ENCODE measurements at regions not wholly inside any gene's neighbourhood (a gene's known extent, or its start where the extent isn't known, plus 50 kb on each side); places are given as distances from the start of the nearest gene placed in this dataset.

- POLR2A ChIA-PET = no interaction called here
- no peak overlapping the region for H3K9ac ChIP-seq (replicated peaks; ENCODE audit: extremely low read depth, insufficient read depth, low read length)
- no peak overlapping the region for H3K27ac ChIP-seq (ENCODE audit: insufficient read depth, low read depth, low read length)
- H3K9me1 ChIP-seq (replicated peaks; ENCODE audit: control insufficient read depth, extremely low read depth, insufficient read depth, low read length) = no peaks in the 10 kb centered on the region
- no peaks in the 10 kb centered on the region for H3K79me2 ChIP-seq (ENCODE audit: control insufficient read depth, insufficient read depth, low read length)
- no peaks in the 10 kb centered on the region for H3K36me3 ChIP-seq (ENCODE audit: control insufficient read depth in 2 of 2, extremely low read depth in 1 of 2, insufficient read depth in 2 of 2, low read length in 2 of 2)
- no peaks in the 10 kb centered on the region for H3K27me3 ChIP-seq (ENCODE audit: control insufficient read depth in 2 of 2, insufficient read depth in 2 of 2, low read length in 2 of 2)
- no peak overlapping the region for H2AFZ ChIP-seq (ENCODE audit: low read depth, low read length)
- no peaks in the 10 kb centered on the region for H3K4me1 ChIP-seq (ENCODE audit: control insufficient read depth, extremely low read depth, insufficient read depth, low read length)
- no peak overlapping the region for H3K4me2 ChIP-seq (ENCODE audit: insufficient read depth, low read length)
- no TSS peak for BruUV-seq (replicated peaks)
- H3K4me3 ChIP-seq (replicated peaks in 1 of 3; ENCODE audit: insufficient read depth in 1 of 3, low read depth in 1 of 3, low read length in 3 of 3) = no peak overlapping the region
- TF ChIP-seq JUN (IDR thresholded peaks at IDR 0.05; ENCODE audit: borderline replicate concordance, insufficient read depth, insufficient read length, low read depth) = no peak
- no peak for TF ChIP-seq POLR2A (IDR thresholded peaks at IDR 0.05; ENCODE audit: low read depth, low read length)
- no peak for TF ChIP-seq FOS (IDR thresholded peaks at IDR 0.05; ENCODE audit: borderline replicate concordance, insufficient read depth, low read length)
- no peak for TF ChIP-seq CTCF (IDR thresholded peaks at IDR 0.05; ENCODE audit: extremely low read depth in 1 of 2, insufficient read depth in 1 of 2, low read depth in 1 of 2, low read length in 2 of 2)
- no peak for TF ChIP-seq MAX (IDR thresholded peaks at IDR 0.05; ENCODE audit: insufficient read depth, insufficient read length)
- CTCF ChIA-PET = no interaction called here
- intact Hi-C loops (cut with micrococcal nuclease) = no loop called here
- no peaks in the 10 kb centered on the region for H4K20me1 ChIP-seq (replicated peaks; ENCODE audit: control insufficient read depth, extremely low read depth, insufficient read depth, low read length)
- DNase-seq (ENCODE audit: low read depth, low spot score) = no peak
- no peak for FAIRE-seq
- dilution Hi-C loops (cut with MboI; ENCODE audit: extremely low pct_ligation_motif_present, low sequenced_read_pairs) = no loop called here
- peaks cover 4% of the 10 kb centered on the region for H3K9me3 ChIP-seq (replicated peaks; ENCODE audit: control insufficient read depth, insufficient read depth, low read length)
Observed at GRCh38 chr14:98908050-98908449, 363.9 kb downstream of the BCL11B start.

- ChIA-PET CTCF (no interaction called here), POLR2A (no interaction called here)
- Histone ChIP-seq H3K9me1 (replicated peaks; ENCODE audit: control insufficient read depth, extremely low read depth, insufficient read depth, low read length) (no peaks in the 10 kb centered on the region), H3K4me1 (ENCODE audit: control insufficient read depth, extremely low read depth, insufficient read depth, low read length) (no peaks in the 10 kb centered on the region), H3K4me2 (ENCODE audit: insufficient read depth, low read length) (no peak overlapping the region), H3K27ac (ENCODE audit: insufficient read depth, low read depth, low read length) (no peak overlapping the region), H3K27me3 (ENCODE audit: control insufficient read depth in 2 of 2, insufficient read depth in 2 of 2, low read length in 2 of 2) (no peaks in the 10 kb centered on the region), H3K9me3 (replicated peaks; ENCODE audit: control insufficient read depth, insufficient read depth, low read length) (peaks cover 4% of the 10 kb centered on the region), H2AFZ (ENCODE audit: low read depth, low read length) (no peak overlapping the region), H3K9ac (replicated peaks; ENCODE audit: extremely low read depth, insufficient read depth, low read length) (no peak overlapping the region), H3K4me3 (replicated peaks in 1 of 3; ENCODE audit: insufficient read depth in 1 of 3, low read depth in 1 of 3, low read length in 3 of 3) (no peak overlapping the region), H3K79me2 (ENCODE audit: control insufficient read depth, insufficient read depth, low read length) (no peaks in the 10 kb centered on the region), H4K20me1 (replicated peaks; ENCODE audit: control insufficient read depth, extremely low read depth, insufficient read depth, low read length) (no peaks in the 10 kb centered on the region), H3K36me3 (ENCODE audit: control insufficient read depth in 2 of 2, extremely low read depth in 1 of 2, insufficient read depth in 2 of 2, low read length in 2 of 2) (no peaks in the 10 kb centered on the region)
- BruUV-seq (replicated peaks) = no TSS peak
- DNase-seq (ENCODE audit: low read depth, low spot score) = no peak
- FAIRE-seq = no peak
- TF ChIP-seq FOS (IDR thresholded peaks at IDR 0.05; ENCODE audit: borderline replicate concordance, insufficient read depth, low read length) (no peak), EZH2 (IDR thresholded peaks at IDR 0.05; ENCODE audit: borderline replicate concordance, low read depth, low read length, severe bottlenecking) (no peak), GATA2 (IDR thresholded peaks at IDR 0.05; ENCODE audit: insufficient read depth, insufficient read length, low read depth, low read length) (no peak), JUN (IDR thresholded peaks at IDR 0.05; ENCODE audit: borderline replicate concordance, insufficient read depth, insufficient read length, low read depth) (no peak), MYC (IDR thresholded peaks at IDR 0.05; ENCODE audit: low read depth, low read length) (no peak), POLR2AphosphoS5 (IDR thresholded peaks at IDR 0.05; ENCODE audit: insufficient read depth, low read depth, low read length) (no peak), MAX (IDR thresholded peaks at IDR 0.05; ENCODE audit: insufficient read depth, insufficient read length) (no peak), POLR2A (IDR thresholded peaks at IDR 0.05; ENCODE audit: low read depth, low read length) (no peak), CTCF (IDR thresholded peaks at IDR 0.05; ENCODE audit: extremely low read depth in 1 of 2, insufficient read depth in 1 of 2, low read depth in 1 of 2, low read length in 2 of 2) (no peak)
- dilution Hi-C loops (cut with MboI; ENCODE audit: extremely low pct_ligation_motif_present, low sequenced_read_pairs) (no loop called here), intact Hi-C loops (cut with micrococcal nuclease) (no loop called here)
Observed at GRCh38 chr14:98909251-98909944, 362.6 kb downstream of the BCL11B start.
